Lower lobe of right lung (tissue), 2 donors: ENCODE measurements at regions not wholly inside any gene's neighbourhood (a gene's known extent, or its start where the extent isn't known, plus 50 kb on each side); places are given as distances from the start of the nearest gene placed in this dataset.

Experiments
- ATAC-seq, 2 donors: fragments of 200-7000 bp; cut with Tn5 transposase; one replicate each; pipeline ENCODE4 v1.9.1; 2020 to 2022; ENCODE audit warnings: mild to moderate bottlenecking in 2 of 2, moderate library complexity in 2 of 2
- DNase-seq: peaks from one replicate; pipeline ENCODE4 v3.0.0-alpha.2; 2020
- H3K27ac ChIP-seq: fragments of 200-600 bp; one replicate; pipeline ENCODE4 v1.8.0; 2022
- H3K27me3 ChIP-seq: fragments of 200-600 bp; one replicate; pipeline ENCODE4 v1.8.0; 2022; ENCODE audit warnings: low read depth
- H3K36me3 ChIP-seq: fragments of 200-600 bp; one replicate; pipeline ENCODE4 v1.8.0; 2022; ENCODE audit warnings: mild to moderate bottlenecking
- H3K4me1 ChIP-seq: fragments of 200-600 bp; one replicate; pipeline ENCODE4 v1.8.0; 2022
- H3K4me3 ChIP-seq: fragments of 200-600 bp; one replicate; pipeline ENCODE4 v1.8.0; 2022; ENCODE audit warnings: mild to moderate bottlenecking
- H3K9me3 ChIP-seq: fragments of 200-600 bp; one replicate; pipeline ENCODE4 v1.8.0; 2022
- intact Hi-C: fragments of 100-400 bp; cut with DNase I; formaldehyde crosslinking; loops from one replicate; pipeline ENCODE4 v1.11.0; 2022
- TF ChIP-seq, protein P1 (sequence below): fragments of 200-600 bp; IDR thresholded peaks from one replicate; pipeline ENCODE4 v1.8.0; 2022; ENCODE audit warnings: antibody characterized with exemption, mild to moderate bottlenecking
- donor health status: DM: no; HTN: yes; CAD: no; lungs with severe emphysema.

GRCh38 chr6:44645276-44645675, 257.8 kb downstream of the CDC5L start:
- H3K27me3 ChIP-seq, result no peaks in the 10 kb centered on the region
- H3K4me1 ChIP-seq, result no peaks in the 10 kb centered on the region
- intact Hi-C loops, result no loop called here
- DNase-seq, result no peak
- H3K9me3 ChIP-seq, result no peaks in the 10 kb centered on the region
- H3K36me3 ChIP-seq, result no peaks in the 10 kb centered on the region
- TF ChIP-seq, protein P1, sequence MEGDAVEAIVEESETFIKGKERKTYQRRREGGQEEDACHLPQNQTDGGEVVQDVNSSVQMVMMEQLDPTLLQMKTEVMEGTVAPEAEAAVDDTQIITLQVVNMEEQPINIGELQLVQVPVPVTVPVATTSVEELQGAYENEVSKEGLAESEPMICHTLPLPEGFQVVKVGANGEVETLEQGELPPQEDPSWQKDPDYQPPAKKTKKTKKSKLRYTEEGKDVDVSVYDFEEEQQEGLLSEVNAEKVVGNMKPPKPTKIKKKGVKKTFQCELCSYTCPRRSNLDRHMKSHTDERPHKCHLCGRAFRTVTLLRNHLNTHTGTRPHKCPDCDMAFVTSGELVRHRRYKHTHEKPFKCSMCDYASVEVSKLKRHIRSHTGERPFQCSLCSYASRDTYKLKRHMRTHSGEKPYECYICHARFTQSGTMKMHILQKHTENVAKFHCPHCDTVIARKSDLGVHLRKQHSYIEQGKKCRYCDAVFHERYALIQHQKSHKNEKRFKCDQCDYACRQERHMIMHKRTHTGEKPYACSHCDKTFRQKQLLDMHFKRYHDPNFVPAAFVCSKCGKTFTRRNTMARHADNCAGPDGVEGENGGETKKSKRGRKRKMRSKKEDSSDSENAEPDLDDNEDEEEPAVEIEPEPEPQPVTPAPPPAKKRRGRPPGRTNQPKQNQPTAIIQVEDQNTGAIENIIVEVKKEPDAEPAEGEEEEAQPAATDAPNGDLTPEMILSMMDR, result no peak
- H3K4me3 ChIP-seq, result no peak overlapping the region
- H3K27ac ChIP-seq, result no peak overlapping the region
- no peak for ATAC-seq

GRCh38 chr6:44646355-44646754, 258.8 kb downstream of the CDC5L start:
- Histone ChIP-seq H3K27me3 (no peaks in the 10 kb centered on the region), H3K9me3 (no peaks in the 10 kb centered on the region), H3K4me3 (no peak overlapping the region), H3K27ac (no peak overlapping the region), H3K36me3 (no peaks in the 10 kb centered on the region), H3K4me1 (no peaks in the 10 kb centered on the region)
- ATAC-seq (no peak), DNase-seq (no peak)
- TF ChIP-seq, protein P1, result no peak
- intact Hi-C loops, result no loop called here

DNA sequence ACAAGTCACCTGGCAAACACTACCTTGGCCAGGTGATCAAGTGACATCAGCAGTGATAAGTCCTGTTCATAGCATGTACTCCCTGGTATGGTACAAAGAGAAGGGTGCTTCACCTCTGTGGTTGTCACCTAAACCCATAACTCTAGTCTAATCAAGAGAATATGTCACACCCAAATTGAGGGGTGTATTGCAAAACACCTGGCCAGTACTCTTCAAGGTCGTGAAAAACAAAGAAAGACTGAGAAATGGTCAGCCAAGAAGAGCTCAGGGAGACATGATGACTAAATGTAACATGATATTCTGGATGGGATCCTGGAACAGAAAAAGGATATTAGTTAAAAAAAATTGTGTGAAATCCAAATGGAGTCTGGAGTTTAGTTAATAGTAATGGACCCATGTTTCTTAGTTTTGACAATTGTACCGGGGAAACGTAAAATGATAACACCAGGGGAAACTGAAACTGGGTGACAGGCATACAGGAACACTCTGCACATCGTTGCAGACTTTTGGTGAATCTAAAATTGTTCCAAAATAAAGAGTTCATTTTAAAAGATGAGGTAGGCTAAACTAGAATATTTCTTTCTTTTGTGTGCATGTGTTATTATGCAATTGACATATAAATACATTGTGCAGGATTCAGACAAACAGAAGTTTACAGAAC, 262.0 kb downstream of the CDC5L start:
- intact Hi-C loops, result no loop called here
- DNase-seq, result no peak

DNA sequence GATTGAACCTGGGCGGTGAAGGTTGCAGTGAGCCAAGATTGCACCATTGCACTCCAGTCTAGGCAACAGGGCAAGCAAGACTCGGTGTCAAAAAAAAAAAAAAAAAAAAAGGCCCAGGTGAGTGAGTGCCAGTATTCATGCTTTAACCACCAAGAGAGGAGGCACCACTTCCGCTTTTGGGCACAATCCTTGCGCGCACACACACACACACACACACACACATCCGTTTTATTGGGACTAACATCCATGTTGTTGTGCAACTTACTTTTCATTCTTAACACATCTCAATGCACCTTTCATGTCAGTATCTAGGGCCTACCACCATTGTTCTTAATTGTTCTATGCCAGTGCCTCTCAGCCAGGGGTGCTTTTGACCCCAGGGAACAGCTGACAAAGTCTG, 263.0 kb downstream of the CDC5L start:
- ATAC-seq, result no peak
- H3K36me3 ChIP-seq, result no peaks in the 10 kb centered on the region
- no peaks in the 10 kb centered on the region for H3K9me3 ChIP-seq
- DNase-seq, result no peak
- no peaks in the 10 kb centered on the region for H3K27me3 ChIP-seq
- TF ChIP-seq, protein P1, result no peak
- no peak overlapping the region for H3K27ac ChIP-seq
- no peak overlapping the region for H3K4me3 ChIP-seq
- intact Hi-C loops, result no loop called here
- peaks cover 5% of the 10 kb centered on the region for H3K4me1 ChIP-seq

More for the DNA sequence above, 262.0 kb downstream of the CDC5L start:
- no peak overlapping the region for H3K4me3 ChIP-seq
- no peak overlapping the region for H3K27ac ChIP-seq
- no peaks in the 10 kb centered on the region for H3K36me3 ChIP-seq
- no peaks in the 10 kb centered on the region for H3K4me1 ChIP-seq
- no peak for ATAC-seq
- no peaks in the 10 kb centered on the region for H3K27me3 ChIP-seq
- TF ChIP-seq, protein P1, result no peak
- no peaks in the 10 kb centered on the region for H3K9me3 ChIP-seq

DNA sequence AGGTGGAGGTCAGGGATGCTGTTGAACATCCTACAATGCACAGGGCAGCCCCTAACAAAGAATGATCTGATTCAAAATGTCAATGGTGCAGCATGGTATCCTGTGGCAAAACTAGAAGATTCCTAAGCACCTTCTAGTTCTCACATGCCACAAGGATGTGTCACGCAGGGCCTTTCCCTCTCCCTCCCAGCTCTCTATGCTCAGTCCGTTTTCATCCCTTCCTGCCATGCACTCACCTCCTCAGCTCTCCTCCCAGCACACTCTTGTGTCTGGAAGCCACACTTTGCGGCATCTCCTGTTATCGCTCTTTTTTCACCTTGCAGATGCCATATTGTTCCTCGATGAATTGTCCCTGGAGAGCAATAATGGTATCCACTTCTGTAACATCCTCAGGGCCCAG, 263.4 kb downstream of the CDC5L start:
- TF ChIP-seq, protein P1, result no peak
- intact Hi-C loops, result no loop called here
- Histone ChIP-seq H3K36me3 (no peaks in the 10 kb centered on the region), H3K4me1 (peaks cover 9% of the 10 kb centered on the region), H3K4me3 (no peak overlapping the region), H3K27ac (no peak overlapping the region), H3K9me3 (no peaks in the 10 kb centered on the region), H3K27me3 (peaks cover 3% of the 10 kb centered on the region)
- DNase-seq (no peak), ATAC-seq (no peak)
